Heart left ventricle (tissue), 13 donors: ENCODE measurements at regions not wholly inside any gene's neighbourhood (a gene's known extent, or its start where the extent isn't known, plus 50 kb on each side); places are given as distances from the start of the nearest gene placed in this dataset.

Source experiments
- POLR2A ChIP-seq, 2 donors: fragments of 450-650 bp; IDR thresholded peaks; one replicate each; pipeline ENCODE4 v1.6.1; 2017; ENCODE audit warnings: antibody characterized with exemption in 2 of 2, mild to moderate bottlenecking in 2 of 2, moderate library complexity in 2 of 2
- TF ChIP-seq, protein P1 (sequence below), 12 donors: fragments of 200-600 bp; sonication (generic) in 4 of 12; IDR thresholded peaks; one replicate each; pipeline versions ENCODE4 v1.5.0 to v1.8.0; 2018 to 2022; ENCODE audit warnings: antibody characterized with exemption in 12 of 12, mild to moderate bottlenecking in 5 of 12
- donor health status: ischemic (EF 13 %, LVEDD 7.1; RV severe dilation, severe dysfunction).
- donor health status: DM: no; HTN: yes; CAD: no.
- donor health status: DM: no; HTN: no; CAD: no.
- donor health status: ischemic (EF 25% LVEDD 6.9; RV normal size, moderate dysfunction).
- donor health status: ischemic (EF 25% LVEDD 5.7; RV mildly dilated, moderate dysfunction).
- donor health status: ischemic (EF 35%, LVEDD 5.7; RV mildly dilated, moderate dysfunction).
- donor health status: nonischemic (EF 11% LVEDD 7.7; RV severe dilation, severe dysfunction).
- donor health status: DM: yes; HTN: yes; CAD: no.
- donor health status: PGD.
- donor health status: ischemic (EF 29% LVEDD 5.4; RV normal size, mild dysfunction).
- donor health status: nonischemic (EF 23%, LVEDD 6.1; RV moderate dilation, normal function).

DNA sequence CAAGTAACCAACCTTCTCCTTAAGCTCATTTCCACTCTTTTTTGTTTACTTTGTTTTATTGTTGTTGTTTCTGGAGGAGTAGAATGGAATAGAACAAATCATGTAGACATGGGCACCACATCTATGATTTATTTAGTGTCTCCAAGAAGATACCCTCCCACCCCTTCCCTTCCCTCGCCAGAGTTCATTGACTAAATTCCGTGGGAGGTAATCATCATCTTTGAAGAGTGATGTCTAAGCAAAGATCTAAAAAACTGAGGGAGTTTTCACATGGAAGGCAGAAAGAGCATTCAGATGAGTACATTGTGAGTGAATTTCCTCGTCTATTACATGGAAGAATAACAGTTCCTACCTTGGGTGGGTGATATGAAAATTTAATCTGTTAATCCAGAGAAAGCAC lies 136.2 kb downstream of the SEC16B start:
- TF ChIP-seq, protein P1, sequence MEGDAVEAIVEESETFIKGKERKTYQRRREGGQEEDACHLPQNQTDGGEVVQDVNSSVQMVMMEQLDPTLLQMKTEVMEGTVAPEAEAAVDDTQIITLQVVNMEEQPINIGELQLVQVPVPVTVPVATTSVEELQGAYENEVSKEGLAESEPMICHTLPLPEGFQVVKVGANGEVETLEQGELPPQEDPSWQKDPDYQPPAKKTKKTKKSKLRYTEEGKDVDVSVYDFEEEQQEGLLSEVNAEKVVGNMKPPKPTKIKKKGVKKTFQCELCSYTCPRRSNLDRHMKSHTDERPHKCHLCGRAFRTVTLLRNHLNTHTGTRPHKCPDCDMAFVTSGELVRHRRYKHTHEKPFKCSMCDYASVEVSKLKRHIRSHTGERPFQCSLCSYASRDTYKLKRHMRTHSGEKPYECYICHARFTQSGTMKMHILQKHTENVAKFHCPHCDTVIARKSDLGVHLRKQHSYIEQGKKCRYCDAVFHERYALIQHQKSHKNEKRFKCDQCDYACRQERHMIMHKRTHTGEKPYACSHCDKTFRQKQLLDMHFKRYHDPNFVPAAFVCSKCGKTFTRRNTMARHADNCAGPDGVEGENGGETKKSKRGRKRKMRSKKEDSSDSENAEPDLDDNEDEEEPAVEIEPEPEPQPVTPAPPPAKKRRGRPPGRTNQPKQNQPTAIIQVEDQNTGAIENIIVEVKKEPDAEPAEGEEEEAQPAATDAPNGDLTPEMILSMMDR (IDR thresholded peaks at IDR 0.05) = no peak
- no peak for TF ChIP-seq POLR2A (IDR thresholded peaks at IDR 0.05)
